ENCODE measurements at regions not wholly inside any gene's neighbourhood (a gene's known extent, or its start where the extent isn't known, plus 50 kb on each side); places are given as distances from the start of the nearest gene placed in this dataset.

DNA sequence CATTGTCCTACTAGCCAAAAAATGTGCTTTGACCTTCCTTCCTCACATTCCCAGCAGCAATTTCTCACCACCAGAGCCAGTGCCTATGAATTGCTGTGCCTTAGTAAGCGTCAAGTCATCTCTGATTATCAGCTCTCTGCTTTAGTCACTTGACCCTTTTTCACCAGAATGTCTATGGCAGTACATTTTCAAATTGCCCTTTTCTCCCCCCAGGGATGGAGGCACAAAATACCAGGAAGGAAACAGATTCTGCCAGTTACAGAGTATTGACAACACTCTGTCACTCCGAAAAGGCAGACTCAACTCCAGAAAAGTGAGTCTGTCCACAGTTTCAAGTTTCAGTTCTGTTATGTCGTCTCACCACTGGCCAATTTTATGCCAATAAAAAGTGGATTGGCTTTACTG lies 167.4 kb downstream of the TNFSF18 start:
- no peak for DNase-seq
- intact Hi-C loops (cut with micrococcal nuclease), result no loop called here
- TF ChIP-seq CTCF (IDR thresholded peaks at IDR 0.05; ENCODE audit: borderline replicate concordance), result no peak

GRCh38 chr1:172883844-172884243 lies 166.9 kb downstream of the TNFSF18 start:
- no peak for DNase-seq
- intact Hi-C loops (cut with micrococcal nuclease), result no loop called here
- H3K4me1 ChIP-seq, result no peaks in the 10 kb centered on the region
- no peak overlapping the region for H3K27ac ChIP-seq (replicated peaks)
- H3K36me3 ChIP-seq, result no peaks in the 10 kb centered on the region
- no peak overlapping the region for H3K4me3 ChIP-seq
- H3K9me3 ChIP-seq (replicated peaks), result no peaks in the 10 kb centered on the region
- no peaks in the 10 kb centered on the region for H3K27me3 ChIP-seq (ENCODE audit: low read depth)
- no peak for TF ChIP-seq CTCF (IDR thresholded peaks at IDR 0.05; ENCODE audit: borderline replicate concordance)

More for the DNA sequence above, 167.4 kb downstream of the TNFSF18 start:
- no peak overlapping the region for H3K4me3 ChIP-seq
- H3K36me3 ChIP-seq, result no peaks in the 10 kb centered on the region
- no peak overlapping the region for H3K27ac ChIP-seq (replicated peaks)
- H3K9me3 ChIP-seq (replicated peaks), result no peaks in the 10 kb centered on the region
- no peaks in the 10 kb centered on the region for H3K27me3 ChIP-seq (ENCODE audit: low read depth)
- H3K4me1 ChIP-seq, result no peaks in the 10 kb centered on the region

DNA sequence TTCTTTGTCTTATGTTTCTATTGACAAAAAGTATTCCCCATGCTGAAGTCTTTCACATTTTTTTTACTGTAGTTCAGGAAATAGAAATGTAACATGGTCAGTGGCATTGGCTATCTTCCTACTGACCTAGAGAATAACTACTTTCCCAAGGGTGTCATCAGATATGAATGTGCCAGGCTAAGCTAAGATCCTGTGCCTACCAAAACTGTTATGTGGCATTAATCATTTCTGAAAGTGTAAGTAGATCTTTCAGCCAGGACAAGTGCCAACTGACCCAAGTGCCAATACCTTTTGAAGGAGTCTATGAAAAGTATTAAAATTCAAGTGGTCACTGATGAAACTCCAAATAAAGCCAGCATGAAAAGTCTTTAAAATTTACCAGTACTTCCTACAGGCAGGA lies 165.3 kb downstream of the TNFSF18 start:
- intact Hi-C loops (cut with micrococcal nuclease), result no loop called here
- no peak for TF ChIP-seq CTCF (IDR thresholded peaks at IDR 0.05; ENCODE audit: borderline replicate concordance)
- Histone ChIP-seq H3K27me3 (ENCODE audit: low read depth) (no peaks in the 10 kb centered on the region), H3K36me3 (no peaks in the 10 kb centered on the region), H3K27ac (replicated peaks) (no peak overlapping the region), H3K9me3 (replicated peaks) (no peaks in the 10 kb centered on the region), H3K4me3 (no peak overlapping the region), H3K4me1 (no peaks in the 10 kb centered on the region)
- no peak for DNase-seq

GRCh38 chr1:172885971-172886370 lies 164.8 kb downstream of the TNFSF18 start:
- TF ChIP-seq CTCF (IDR thresholded peaks at IDR 0.05; ENCODE audit: borderline replicate concordance), result no peak
- no peaks in the 10 kb centered on the region for H3K9me3 ChIP-seq (replicated peaks)
- H3K27ac ChIP-seq (replicated peaks), result no peak overlapping the region

DNA sequence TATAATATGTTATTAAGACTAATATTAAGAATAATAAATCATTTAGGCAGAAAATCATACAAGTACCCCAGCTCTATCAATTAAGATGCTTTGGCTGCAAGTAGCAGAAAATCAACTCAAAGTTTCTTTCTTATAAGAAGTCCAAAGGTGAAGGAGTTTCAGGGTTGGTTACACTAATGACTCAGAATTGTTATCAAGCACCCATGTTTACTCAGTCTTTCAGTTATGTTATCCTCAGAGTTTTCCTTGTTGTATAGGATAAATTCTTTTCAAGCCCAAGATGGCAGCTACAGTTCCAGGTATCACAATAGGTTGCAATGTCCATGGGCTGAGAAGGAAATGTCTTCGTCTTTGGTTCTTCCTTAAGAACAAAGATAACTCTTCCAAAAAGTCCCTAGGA lies 163.6 kb downstream of the TNFSF18 start:
- DNase-seq, result no peak
- Histone ChIP-seq H3K4me3 (no peak overlapping the region), H3K4me1 (no peaks in the 10 kb centered on the region), H3K27ac (replicated peaks) (no peak overlapping the region), H3K36me3 (no peaks in the 10 kb centered on the region), H3K9me3 (replicated peaks) (no peaks in the 10 kb centered on the region), H3K27me3 (ENCODE audit: low read depth) (no peaks in the 10 kb centered on the region)
- intact Hi-C loops (cut with micrococcal nuclease), result no loop called here
- TF ChIP-seq CTCF (IDR thresholded peaks at IDR 0.05; ENCODE audit: borderline replicate concordance), result no peak

More at GRCh38 chr1:172885971-172886370, 164.8 kb downstream of the TNFSF18 start:
- Histone ChIP-seq H3K4me1 (no peaks in the 10 kb centered on the region), H3K27me3 (ENCODE audit: low read depth) (no peaks in the 10 kb centered on the region), H3K4me3 (no peak overlapping the region), H3K36me3 (no peaks in the 10 kb centered on the region)
- intact Hi-C loops (cut with micrococcal nuclease), result no loop called here
- DNase-seq, result no peak

Data from left ventricle myocardium inferior (tissue), 1 donor.